ENCODE measurements at regions not wholly inside any gene's neighbourhood (a gene's known extent, or its start where the extent isn't known, plus 50 kb on each side); places are given as distances from the start of the nearest gene placed in this dataset.

GRCh38 chr6:126718600-126719327, 378.8 kb downstream of the CENPW start:
- ChIA-PET POLR2A (ENCODE audit: unreplicated experiment) (no interaction called here), CTCF (no interaction called here)
- H3K4me2 ChIP-seq: no peak overlapping the region
- H3K27ac ChIP-seq: peak overlapping the region; percentile 89; the same call in 1 of the 2 replicates
- H3F3A ChIP-seq (ENCODE audit: insufficient read depth, low read depth): peaks cover 30% of the 10 kb centered on the region
- H2AFZ ChIP-seq: no peak overlapping the region
- H3K9me2 ChIP-seq (ENCODE audit: insufficient read depth): no peaks in the 10 kb centered on the region; the same call in 1 of the 2 replicates
- H3K4me1 ChIP-seq (replicated peaks; ENCODE audit: insufficient read depth): peaks cover 47% of the 10 kb centered on the region
- no peak overlapping the region for H3K4me3 ChIP-seq
- BruUV-seq (replicated peaks): no TSS peak
- H3K27me3 ChIP-seq (ENCODE audit: insufficient read depth, low read depth): no peaks in the 10 kb centered on the region
- TF ChIP-seq EZH2 (IDR thresholded peaks at IDR 0.05; ENCODE audit: low read depth) (no peak), CTCF (conservative IDR thresholded peaks at IDR 0.05) (no peak)
- H4K20me1 ChIP-seq (ENCODE audit: insufficient read depth): no peaks in the 10 kb centered on the region
- no peak for DNase-seq
- peaks cover 3% of the 10 kb centered on the region for H3K9me3 ChIP-seq (ENCODE audit: insufficient read depth, low read depth)
- no peaks in the 10 kb centered on the region for H3K36me3 ChIP-seq (ENCODE audit: low read depth)
- no peaks in the 10 kb centered on the region for H3K79me2 ChIP-seq (ENCODE audit: low read depth)
- intact Hi-C loops (cut with micrococcal nuclease; ENCODE audit: unreplicated experiment): no loop called here

GRCh38 chr6:126720304-126720703, 380.4 kb downstream of the CENPW start:
- ChIA-PET CTCF (no interaction called here), POLR2A (ENCODE audit: unreplicated experiment) (interaction anchor here (0.7 kb wide), 1 partner anchor 681 kb away, joined by 5 read pairs; no protein-coding TSS in a partner anchor)
- intact Hi-C loops (cut with micrococcal nuclease; ENCODE audit: unreplicated experiment): loop anchor here (10.0 kb wide), 1 partner anchor 234 kb away; no protein-coding TSS in a partner anchor
- Histone ChIP-seq H3K4me2 (no peak overlapping the region), H3K27ac (peak overlapping the region; percentile 97), H3K4me1 (replicated peaks; ENCODE audit: insufficient read depth) (peaks cover 47% of the 10 kb centered on the region), H3K4me3 (no peak overlapping the region), H3K36me3 (ENCODE audit: low read depth) (no peaks in the 10 kb centered on the region), H3K9me2 (ENCODE audit: insufficient read depth) (no peaks in the 10 kb centered on the region; the same call in 1 of the 2 replicates), H2AFZ (no peak overlapping the region), H3K27me3 (ENCODE audit: insufficient read depth, low read depth) (no peaks in the 10 kb centered on the region), H3K9me3 (ENCODE audit: insufficient read depth, low read depth) (peaks cover 3% of the 10 kb centered on the region), H3F3A (ENCODE audit: insufficient read depth, low read depth) (peaks cover 30% of the 10 kb centered on the region), H3K79me2 (ENCODE audit: low read depth) (no peaks in the 10 kb centered on the region), H4K20me1 (ENCODE audit: insufficient read depth) (no peaks in the 10 kb centered on the region)
- no peak for TF ChIP-seq EZH2 (IDR thresholded peaks at IDR 0.05; ENCODE audit: low read depth)
- TF ChIP-seq CTCF (conservative IDR thresholded peaks at IDR 0.05): no peak
- DNase-seq: no peak
- BruUV-seq (replicated peaks): no TSS peak

DNA sequence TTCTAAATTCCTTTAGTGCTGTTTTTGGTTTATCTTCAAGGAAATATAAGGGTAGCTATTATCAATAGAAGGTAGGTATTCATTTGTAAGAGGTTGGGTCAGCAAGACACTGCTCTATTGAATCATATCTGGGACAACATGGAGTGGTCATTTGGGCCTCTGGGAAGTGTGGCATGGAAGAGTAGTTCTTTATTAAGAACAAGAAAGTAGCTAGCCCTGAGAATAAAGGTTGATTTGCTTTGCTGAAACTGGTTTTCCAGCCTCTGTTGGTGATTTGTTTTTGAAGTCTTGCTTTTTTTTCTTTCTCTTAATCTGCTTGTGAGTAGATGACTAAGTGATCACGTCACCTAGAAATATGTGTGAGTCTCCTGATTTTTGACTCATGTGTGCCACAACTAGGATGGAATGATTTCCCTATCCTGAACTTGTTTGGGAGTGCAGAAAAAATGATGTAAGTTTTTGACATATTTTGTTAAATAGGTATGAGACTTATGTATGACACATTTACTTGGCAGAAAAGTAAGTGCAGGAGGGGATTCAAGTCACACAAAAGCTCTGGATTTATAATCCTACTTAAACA, 381.8 kb downstream of the CENPW start:
- POLR2A ChIA-PET (ENCODE audit: unreplicated experiment): interaction anchor here (0.6 kb wide), 1 partner anchor 854 kb away, joined by 8 read pairs; no protein-coding TSS in a partner anchor
- DNase-seq: peak; percentile 23 to 95

More for the DNA sequence above, 381.8 kb downstream of the CENPW start:
- Histone ChIP-seq H3K4me1 (replicated peaks; ENCODE audit: insufficient read depth) (peaks cover 41% of the 10 kb centered on the region), H2AFZ (peak overlapping the region; percentile 34), H3F3A (ENCODE audit: insufficient read depth, low read depth) (peaks cover 29% of the 10 kb centered on the region), H3K9me3 (ENCODE audit: insufficient read depth, low read depth) (no peaks in the 10 kb centered on the region; the same call in 1 of the 2 replicates), H3K79me2 (ENCODE audit: low read depth) (no peaks in the 10 kb centered on the region), H3K4me2 (peak overlapping the region; percentile 59), H3K9me2 (ENCODE audit: insufficient read depth) (no peaks in the 10 kb centered on the region; the same call in 1 of the 2 replicates), H3K27me3 (ENCODE audit: insufficient read depth, low read depth) (no peaks in the 10 kb centered on the region), H3K27ac (peak overlapping the region; percentile 97), H3K36me3 (ENCODE audit: low read depth) (no peaks in the 10 kb centered on the region), H3K4me3 (peak overlapping the region; percentile 15; the same call in 1 of the 2 replicates), H4K20me1 (ENCODE audit: insufficient read depth) (no peaks in the 10 kb centered on the region)
- no peak for TF ChIP-seq EZH2 (IDR thresholded peaks at IDR 0.05; ENCODE audit: low read depth)
- TF ChIP-seq CTCF (conservative IDR thresholded peaks at IDR 0.05): no peak
- CTCF ChIA-PET: interaction anchor here (0.7 kb wide), 1 partner anchor 13 kb away, joined by 3 read pairs; no protein-coding TSS in a partner anchor
- BruUV-seq (replicated peaks): no TSS peak
- intact Hi-C loops (cut with micrococcal nuclease; ENCODE audit: unreplicated experiment): loop anchor here (10.0 kb wide), 1 partner anchor 233 kb away; no protein-coding TSS in a partner anchor

Measured in PC-9 (cell line).